NCI-H2171 treated with DMSO at 0.1 percent for 48 hours (cell line): ENCODE measurements at regions not wholly inside any gene's neighbourhood (a gene's known extent, or its start where the extent isn't known, plus 50 kb on each side); places are given as distances from the start of the nearest gene placed in this dataset.
A peak's percentile ranks its signal among the peaks of the same experiment; 100 is the strongest.
"Not testable (repeated sequence)": the region's sequence is repeated elsewhere in the genome, so short reads cannot be mapped to it uniquely, and the experiment has no call there.

Source experiments
- DNase-seq: peaks from one replicate; lab custom pipeline; 2025; lab: John Stamatoyannopoulos, UW

DNA sequence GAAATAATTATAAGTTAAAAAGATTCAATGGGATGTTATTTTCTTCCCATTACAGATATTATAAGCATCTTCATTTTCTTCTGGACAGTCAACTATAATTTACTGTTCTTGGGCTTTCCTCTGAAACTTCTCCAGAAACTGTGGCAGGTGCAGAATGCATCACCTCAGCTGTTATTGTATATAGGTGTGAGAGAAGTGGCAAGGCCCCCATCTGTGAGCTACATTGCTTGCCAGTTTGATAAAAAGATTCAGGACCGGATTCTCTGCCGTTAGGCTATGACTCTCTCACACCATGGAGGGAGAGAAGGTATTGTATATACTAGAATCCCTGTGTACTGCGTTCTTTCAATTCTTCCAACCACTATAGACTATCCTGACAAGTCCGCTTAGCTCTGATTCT, 135.8 kb upstream of the CENPW start:
- peak; percentile 18 for DNase-seq

- DNase-seq = no peak
Observed at GRCh38 chr6:126204598-126204997, 135.3 kb upstream of the CENPW start.

DNA sequence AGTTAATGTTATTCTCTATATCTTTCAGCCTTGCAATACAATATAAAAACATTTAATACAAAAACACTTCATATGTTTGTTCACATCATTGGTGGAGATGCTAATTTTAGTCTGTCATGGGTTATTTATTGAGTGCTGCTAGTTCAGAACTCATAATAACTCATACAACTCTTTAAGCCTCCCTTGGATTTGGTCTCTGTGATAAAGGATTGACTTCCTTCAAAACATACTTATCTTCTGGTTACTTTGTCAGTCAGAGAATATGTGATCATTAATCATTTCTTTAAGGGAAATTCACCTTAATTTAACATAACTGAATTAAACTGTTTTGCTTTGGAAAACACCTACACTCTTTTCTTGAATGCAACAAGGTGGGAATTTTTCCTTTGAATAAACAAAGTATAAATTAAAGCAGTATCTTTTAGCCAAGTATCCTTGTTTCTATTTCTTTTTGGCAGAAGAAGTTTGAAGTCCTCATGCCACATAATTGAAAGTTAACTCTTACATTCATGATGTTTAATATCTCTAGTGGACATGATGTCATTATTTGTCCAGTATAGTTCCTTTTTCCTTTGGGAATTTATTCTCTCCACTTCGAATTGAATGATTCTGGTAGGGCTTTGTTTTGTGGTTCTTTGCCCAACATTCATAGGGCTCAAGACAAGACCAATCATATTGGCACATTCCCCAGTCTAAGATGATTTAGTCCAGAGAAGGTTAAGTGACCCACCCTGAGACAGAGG, 133.2 kb upstream of the CENPW start:
- DNase-seq = no peak

DNA sequence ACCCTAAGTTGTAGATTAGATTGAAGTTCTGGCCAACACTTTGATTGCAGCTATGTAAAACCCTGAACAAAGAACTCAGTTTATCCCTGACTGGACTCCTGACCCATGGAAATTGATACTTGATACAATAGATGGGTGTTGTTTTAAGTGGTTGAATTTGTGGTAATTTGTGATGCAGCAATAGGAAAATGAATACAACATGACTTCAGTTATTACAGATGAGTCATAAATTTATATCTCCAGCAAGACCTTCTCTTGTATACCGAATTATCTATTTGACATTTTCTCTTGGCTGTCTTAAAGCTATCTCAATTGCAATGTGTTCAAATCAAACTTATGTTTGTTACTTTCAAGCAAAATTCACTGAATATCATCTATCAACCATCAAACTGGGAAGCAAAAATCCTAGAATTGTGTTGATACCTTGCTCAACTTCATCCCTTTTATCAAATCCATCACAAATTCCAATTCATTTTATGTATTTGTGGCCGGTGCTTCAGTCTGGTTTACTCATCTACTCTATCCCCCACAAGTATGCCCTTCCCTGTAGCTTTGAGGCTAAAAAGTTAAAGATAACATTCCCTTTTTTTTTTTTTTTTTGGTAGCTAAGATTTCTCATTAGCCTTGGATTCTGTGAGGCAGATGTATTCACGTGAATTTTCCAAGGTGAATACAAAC, 129.4 kb upstream of the CENPW start:
- DNase-seq = no peak

DNA sequence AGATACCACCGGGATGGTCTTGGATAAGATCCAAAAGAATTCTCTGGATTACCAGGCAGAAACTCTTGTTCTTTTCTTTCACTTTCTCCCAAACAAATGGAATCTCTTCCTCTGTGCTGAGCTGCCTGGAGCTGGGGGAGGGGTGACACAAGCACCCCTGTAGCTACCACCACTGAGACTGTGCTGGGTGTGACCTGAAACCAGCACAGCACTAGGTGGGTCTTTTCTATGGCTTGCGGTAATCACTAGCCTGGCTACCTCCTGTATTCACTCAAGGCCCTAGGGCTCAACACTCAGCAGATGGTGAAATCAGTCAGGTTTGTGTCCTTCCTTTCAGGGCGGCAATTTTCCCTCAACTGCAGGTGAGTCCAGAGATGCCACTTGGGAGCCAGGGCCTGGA, 122.4 kb upstream of the CENPW start:
- no peak for DNase-seq

DNA sequence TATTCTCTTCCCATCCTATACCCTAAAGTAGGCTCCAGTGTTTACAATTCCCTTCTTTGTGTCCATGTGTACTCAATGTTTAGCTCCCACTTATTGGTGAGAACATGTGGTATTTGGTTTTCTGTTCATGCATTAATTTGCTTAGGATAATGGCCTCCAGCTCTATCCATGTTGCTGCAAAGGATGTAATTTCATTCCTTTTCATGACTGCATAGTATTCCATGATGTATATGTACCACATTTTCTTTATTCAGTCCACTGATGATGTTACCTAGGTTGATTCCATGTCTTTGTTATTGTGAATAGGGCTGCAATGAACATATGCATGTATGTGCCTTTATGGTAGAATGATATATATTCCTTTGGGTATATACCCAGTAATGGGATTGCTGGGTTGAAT, 119.0 kb upstream of the CENPW start:
- not testable (repeated sequence) for DNase-seq

DNA sequence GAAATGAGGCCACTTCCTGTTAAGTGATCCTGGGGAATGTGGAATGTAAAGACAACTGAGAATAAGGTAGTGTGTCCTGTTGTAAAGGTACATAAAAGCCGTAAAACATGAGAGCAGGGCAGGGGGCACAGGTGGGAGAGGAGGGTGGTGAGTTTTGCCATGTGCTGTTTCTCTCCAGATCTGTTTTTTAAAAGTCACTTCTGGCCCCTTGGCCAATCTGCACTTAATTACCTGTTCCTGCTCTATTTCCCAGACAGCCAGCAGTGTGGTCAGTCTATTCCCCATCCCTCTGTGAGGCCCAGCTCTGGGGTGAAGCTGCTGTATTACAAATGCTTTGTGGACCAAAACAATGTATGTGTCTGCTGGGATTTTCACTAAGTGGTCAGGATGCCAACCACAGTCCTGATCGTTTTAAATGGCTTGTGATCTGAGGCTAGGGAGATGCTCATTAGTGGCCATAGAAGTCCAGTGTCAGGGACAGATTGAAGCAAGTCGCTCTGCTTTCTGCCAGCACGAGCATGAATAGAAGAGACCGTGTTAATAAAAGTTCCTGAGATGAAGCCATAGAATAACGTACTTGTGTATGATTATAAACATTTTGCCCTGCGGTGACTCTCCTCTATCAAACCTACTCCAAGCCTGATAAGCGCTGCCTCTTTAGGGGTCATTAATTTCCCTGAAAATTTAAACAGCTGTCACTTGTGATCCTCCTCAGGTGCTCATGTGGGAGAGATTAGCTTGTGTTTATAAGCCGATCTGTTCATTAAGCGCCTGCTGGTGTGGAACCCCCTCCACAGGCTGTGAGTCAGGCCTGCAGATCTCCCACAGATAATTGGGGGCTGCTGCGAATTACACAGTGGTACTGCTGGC, 111.8 kb upstream of the CENPW start:
- DNase-seq = peak; percentile 92

GRCh38 chr6:126232671-126233070, 107.2 kb upstream of the CENPW start:
- DNase-seq = no peak

- no peak for DNase-seq
Observed at GRCh38 chr6:126233192-126233591, 106.7 kb upstream of the CENPW start.

DNA sequence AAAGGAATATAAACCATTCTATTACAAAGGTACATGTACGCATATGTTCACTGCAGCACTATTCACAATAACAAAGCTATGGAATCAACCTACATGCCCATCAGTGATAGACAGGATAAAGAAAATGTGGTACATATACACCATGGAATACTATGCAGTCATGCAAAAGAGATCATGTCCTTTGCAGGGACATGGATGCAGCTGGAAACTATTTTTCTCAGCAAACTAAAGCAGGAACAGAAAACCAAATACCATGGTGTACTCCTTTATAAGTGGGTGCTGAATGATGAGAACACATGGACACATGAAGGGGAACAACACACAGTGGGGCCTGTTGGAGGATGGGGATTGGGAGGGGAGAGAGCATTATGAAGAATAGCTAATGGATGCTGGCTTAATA, 104.6 kb upstream of the CENPW start:
- no peak for DNase-seq

DNA sequence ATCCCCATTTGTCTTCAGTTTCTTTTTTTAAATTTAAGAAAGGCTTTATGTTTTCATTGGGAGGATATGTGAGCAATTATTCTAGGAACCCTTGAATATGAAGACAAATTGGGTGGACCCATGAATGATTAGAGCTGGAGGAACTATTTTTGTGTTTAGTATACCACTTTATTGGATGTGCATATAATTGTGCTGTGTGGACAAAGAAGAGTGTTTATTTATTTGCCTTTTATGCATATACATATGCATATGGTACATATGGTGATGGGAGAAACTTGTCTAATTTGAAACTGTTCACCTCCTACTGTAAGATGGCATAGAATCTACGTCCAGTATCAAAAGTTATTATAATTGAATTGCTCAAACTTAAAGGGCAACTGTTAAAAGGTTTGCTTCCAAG, 94.8 kb upstream of the CENPW start:
- no peak for DNase-seq

DNA sequence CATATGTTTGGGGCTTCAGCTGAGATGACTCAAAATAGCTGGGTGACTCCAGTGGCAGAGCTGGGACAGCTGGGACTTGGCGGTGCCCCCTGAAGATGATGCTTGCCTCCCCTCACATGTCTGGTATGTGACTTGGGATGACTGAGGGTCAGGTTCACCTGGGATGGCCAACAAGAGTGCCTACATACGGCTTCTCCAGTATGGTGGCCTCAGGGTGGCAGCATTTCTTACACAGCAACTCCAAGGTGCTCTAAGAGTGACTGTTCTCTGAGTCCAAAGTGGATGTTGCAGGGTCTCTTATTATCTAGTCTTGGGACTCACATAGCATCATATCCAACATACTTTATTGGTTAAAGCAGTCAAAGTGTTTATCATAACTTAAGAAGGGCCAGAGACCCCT, 87.8 kb upstream of the CENPW start:
- no peak for DNase-seq

DNA sequence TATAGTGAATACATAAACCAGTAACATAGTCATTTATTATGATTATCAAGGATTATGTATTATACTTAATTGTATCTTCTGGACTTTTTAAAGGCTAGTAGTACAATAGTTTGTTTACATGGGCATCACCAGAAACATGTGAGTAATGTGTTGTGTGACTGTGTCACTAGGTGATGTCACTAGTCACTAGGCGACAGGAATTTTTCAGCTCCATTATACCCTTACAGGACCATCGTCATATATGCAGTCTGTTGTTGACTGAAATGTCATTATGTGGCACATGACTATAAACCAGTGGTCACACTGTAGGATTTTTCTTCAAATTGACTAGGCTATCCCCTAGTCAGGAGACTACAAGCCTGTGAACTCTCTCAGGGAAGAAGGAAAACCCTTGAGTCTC, 86.5 kb upstream of the CENPW start:
- DNase-seq = no peak

- no peak for DNase-seq
Observed at GRCh38 chr6:126258150-126258549, 81.8 kb upstream of the CENPW start.

DNA sequence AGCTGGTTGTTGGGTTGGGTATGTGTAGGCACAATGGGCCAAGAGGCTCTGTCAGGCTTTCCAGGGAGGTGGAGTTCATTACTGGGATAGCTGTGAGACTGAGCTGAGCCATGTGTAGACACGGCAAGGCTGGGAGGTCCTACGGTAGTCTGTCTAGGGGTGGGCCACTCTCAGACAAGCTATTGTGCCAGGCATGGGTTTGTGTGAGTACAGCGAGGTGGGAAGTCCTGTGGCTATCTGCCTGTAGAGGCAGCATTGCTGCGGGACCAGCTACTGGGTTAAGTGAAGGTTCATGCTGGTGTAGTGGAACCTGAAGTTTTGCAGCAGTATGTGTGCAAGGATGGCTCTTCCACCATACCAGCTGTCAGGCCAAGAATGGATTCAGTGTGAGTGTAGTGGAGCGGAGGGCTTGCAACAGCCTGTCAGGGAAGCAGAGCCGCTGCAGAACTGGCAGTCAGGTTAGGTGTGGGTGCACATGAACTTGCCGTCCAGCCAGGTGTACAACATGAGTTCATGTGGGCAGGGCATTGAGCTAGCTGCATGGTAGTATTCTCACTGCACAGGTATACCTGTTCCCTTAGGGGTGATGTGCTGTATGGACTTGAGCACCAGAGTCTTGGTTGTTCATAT, 78.0 kb upstream of the CENPW start:
- DNase-seq = no peak

- DNase-seq = no peak
Observed at GRCh38 chr6:126264265-126264664, 75.7 kb upstream of the CENPW start.

GRCh38 chr6:126266664-126267063, 73.3 kb upstream of the CENPW start:
- no peak for DNase-seq

- peak; percentile 67 for DNase-seq
Observed at GRCh38 chr6:126267626-126268025, 72.3 kb upstream of the CENPW start.

GRCh38 chr6:126268092-126268491, 71.8 kb upstream of the CENPW start:
- peak; percentile 91 for DNase-seq

DNA sequence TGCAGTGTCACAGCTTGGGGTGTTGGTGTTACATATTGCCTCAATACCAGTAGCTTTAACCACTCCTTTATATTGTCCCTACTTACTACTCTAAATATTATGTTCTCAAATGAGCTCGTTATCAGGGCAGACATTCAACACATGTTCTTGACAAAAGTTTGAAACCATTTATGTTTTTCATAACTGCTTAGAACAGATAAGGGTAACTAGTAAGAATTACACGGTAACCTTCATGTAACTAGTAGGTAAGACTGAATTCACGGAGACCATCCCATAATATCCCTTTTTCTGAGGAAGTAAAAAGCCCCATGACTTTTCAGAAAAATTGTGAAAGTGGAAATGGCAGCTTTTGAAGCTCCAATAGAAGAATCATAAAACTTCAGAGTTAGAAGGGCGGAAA, 59.6 kb upstream of the CENPW start:
- no peak for DNase-seq

- DNase-seq = no peak
Observed at GRCh38 chr6:126285871-126286365, 54.0 kb upstream of the CENPW start.
